Stimulated activated CD8-positive, alpha-beta memory T cell treated with anti-CD3 and anti-CD28 coated beads, Interleukin-12 subunit alpha, Interleukin-12 subunit beta, amount 100 ng/mL, for 4 hours (primary cell): ENCODE measurements at regions not wholly inside any gene's neighbourhood (a gene's known extent, or its start where the extent isn't known, plus 50 kb on each side); places are given as distances from the start of the nearest gene placed in this dataset.

Source experiments
- DNase-seq: peaks from one replicate; pipeline ENCODE4 v3.0.0-alpha.2; 2020; ENCODE audit warnings: low read depth

GRCh38 chr2:145488571-145488970, 968.7 kb upstream of the ZEB2 start:
- DNase-seq, result no peak

- no peak for DNase-seq
Observed at GRCh38 chr2:145484448-145485097, 964.7 kb upstream of the ZEB2 start.

GRCh38 chr2:145483854-145484253, 963.9 kb upstream of the ZEB2 start:
- DNase-seq, result no peak

- DNase-seq, result no peak
Observed at GRCh38 chr2:145481334-145481922, 961.5 kb upstream of the ZEB2 start.

- DNase-seq, result no peak
Observed at GRCh38 chr2:145464866-145465265, 944.9 kb upstream of the ZEB2 start.

- DNase-seq, result no peak
Observed at GRCh38 chr2:145460112-145460511, 940.2 kb upstream of the ZEB2 start.

GRCh38 chr2:145431181-145431951, 911.4 kb upstream of the ZEB2 start:
- no peak for DNase-seq

- DNase-seq, result no peak
Observed at GRCh38 chr2:145423809-145424208, 903.9 kb upstream of the ZEB2 start.

GRCh38 chr2:145422576-145422975, 902.7 kb upstream of the ZEB2 start:
- DNase-seq, result no peak

GRCh38 chr2:145421841-145422240, 901.9 kb upstream of the ZEB2 start:
- no peak for DNase-seq

- no peak for DNase-seq
Observed at GRCh38 chr2:145416640-145417039, 896.7 kb upstream of the ZEB2 start.

GRCh38 chr2:145415151-145415550, 895.2 kb upstream of the ZEB2 start:
- DNase-seq, result no peak

- DNase-seq, result no peak
Observed at GRCh38 chr2:145413261-145414030, 893.5 kb upstream of the ZEB2 start.

GRCh38 chr2:145412155-145412554, 892.2 kb upstream of the ZEB2 start:
- no peak for DNase-seq

- DNase-seq, result no peak
Observed at GRCh38 chr2:145411493-145411892, 891.6 kb upstream of the ZEB2 start.

- no peak for DNase-seq
Observed at GRCh38 chr2:145410086-145410485, 890.2 kb upstream of the ZEB2 start.

- no peak for DNase-seq
Observed at GRCh38 chr2:145408980-145409379, 889.1 kb upstream of the ZEB2 start.

- DNase-seq, result no peak
Observed at GRCh38 chr2:145404690-145405089, 884.8 kb upstream of the ZEB2 start.

- no peak for DNase-seq
Observed at GRCh38 chr2:145402706-145403277, 882.9 kb upstream of the ZEB2 start.

- DNase-seq, result no peak
Observed at GRCh38 chr2:145399131-145399530, 879.2 kb upstream of the ZEB2 start.

GRCh38 chr2:145394181-145394580, 874.3 kb upstream of the ZEB2 start:
- no peak for DNase-seq

GRCh38 chr2:145386973-145387372, 867.1 kb upstream of the ZEB2 start:
- no peak for DNase-seq
